Caco-2 (cell line): ENCODE measurements at regions not wholly inside any gene's neighbourhood (a gene's known extent, or its start where the extent isn't known, plus 50 kb on each side); places are given as distances from the start of the nearest gene placed in this dataset.

Experiments
- BruUV-seq: library from RNA; stranded (reverse); fragments of 400-500 nt; replicated peaks from 2 replicates; lab custom pipeline; 2021; lab: Mats Ljungman, UMichigan
- CTCF ChIA-PET: fragments of 300-600 bp; sonication (Branson Sonifier 250); formaldehyde crosslinking; loops from one replicate; lab custom pipeline; 2022; ENCODE audit warnings: antibody characterized with exemption; lab: Charles Lee
- POLR2A ChIA-PET: fragments of 300-600 bp; sonication (Branson Sonifier 250); formaldehyde crosslinking; loops from one replicate; lab custom pipeline; 2022; ENCODE audit warnings: antibody characterized with exemption; lab: Charles Lee
- DNase-seq, 2 experiments: peaks; one replicate each; pipeline versions ENCODE4 v3.0.0 to v3.0.0-alpha.2; 2020 to 2022
- H3K27me3 ChIP-seq: replicated peaks from 2 replicates; pipeline ENCODE4 v1.6.0; 2011; ENCODE audit warnings: low read length; ENCODE audit not compliant: control insufficient read depth, insufficient read depth
- H3K36me3 ChIP-seq: 2 replicates; pipeline ENCODE4 v1.5.1; 2011; ENCODE audit warnings: low read length; ENCODE audit not compliant: control insufficient read depth, insufficient read depth
- H3K4me1 ChIP-seq: fragments of 250-450 bp; sonication (Bioruptor Pico); 2 replicates; pipeline ENCODE4 v1.5.1; 2020; ENCODE audit warnings: mild to moderate bottlenecking
- H3K4me3 ChIP-seq: 2 replicates; pipeline ENCODE4 v1.5.1; 2011; ENCODE audit warnings: low read depth, mild to moderate bottlenecking, control low read depth, low read length
- H3K9me3 ChIP-seq: fragments of 250-450 bp; sonication (Bioruptor Pico); 2 replicates; pipeline ENCODE4 v1.5.1; 2020; ENCODE audit warnings: mild to moderate bottlenecking, moderate library complexity
- H3K27ac Mint-ChIP-seq: one replicate; pipeline ENCODE4 v1.8.0; 2022; ENCODE audit warnings: mixed read lengths; ENCODE audit not compliant: unreplicated experiment
- H3K27me3 Mint-ChIP-seq: one replicate; pipeline ENCODE4 v1.8.0; 2022; ENCODE audit warnings: mixed read lengths; ENCODE audit not compliant: insufficient read depth, unreplicated experiment
- H3K36me3 Mint-ChIP-seq: one replicate; pipeline ENCODE4 v1.8.0; 2022; ENCODE audit warnings: mild to moderate bottlenecking, mixed read lengths; ENCODE audit not compliant: insufficient read depth, unreplicated experiment
- H3K4me1 Mint-ChIP-seq: one replicate; pipeline ENCODE4 v1.8.0; 2022; ENCODE audit warnings: low read depth, mixed read lengths; ENCODE audit not compliant: unreplicated experiment
- H3K4me3 Mint-ChIP-seq: one replicate; pipeline ENCODE4 v1.8.0; 2022; ENCODE audit warnings: mild to moderate bottlenecking, moderate library complexity, mixed read lengths; ENCODE audit not compliant: unreplicated experiment
- H3K9me3 Mint-ChIP-seq: one replicate; pipeline ENCODE4 v1.8.0; 2022; ENCODE audit warnings: mixed read lengths; ENCODE audit not compliant: unreplicated experiment
- CTCF ChIP-seq, 2 experiments: fragments of 200-600 bp in 1 of 2; IDR thresholded peaks; 1 replicate in 1 of 2; 2 replicates in 1 of 2; pipeline versions ENCODE4 v1.5.1 to v1.8.0; 2011 to 2022; ENCODE audit warnings: antibody characterized with exemption in 1 of 2, control low read depth in 1 of 2, inconsistent platforms in 1 of 2, low read depth in 1 of 2, low read length in 1 of 2, mild to moderate bottlenecking in 1 of 2, moderate library complexity in 1 of 2; ENCODE audit not compliant: insufficient read depth in 1 of 2, severe bottlenecking in 1 of 2, unreplicated experiment in 1 of 2
- intact Hi-C: fragments of 100-400 bp; cut with micrococcal nuclease; formaldehyde crosslinking; loops from one replicate; pipeline ENCODE4 v1.10.0; 2022; ENCODE audit not compliant: unreplicated experiment

DNA sequence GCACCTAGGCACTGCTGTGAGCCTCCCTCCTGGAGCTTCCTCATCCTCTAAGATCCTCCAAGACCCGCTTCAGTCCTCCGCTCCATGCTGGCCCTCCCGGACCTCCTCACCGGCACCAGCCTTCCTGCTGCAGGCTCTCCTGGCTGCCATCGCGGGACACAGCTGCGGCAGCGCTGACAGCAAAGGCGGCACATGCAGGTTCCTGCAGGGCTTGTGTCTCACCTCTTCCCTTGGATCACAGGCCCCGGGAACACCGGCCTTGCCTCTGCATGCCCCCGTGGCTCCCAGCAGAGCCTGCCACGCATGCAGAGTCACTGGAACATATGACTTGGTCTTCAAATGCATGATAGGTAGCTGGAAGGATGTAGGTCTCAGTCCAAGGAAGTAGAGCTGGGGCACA, 67.2 kb downstream of the PTGR3 start:
- Mint-ChIP-seq H3K36me3 (no peaks in the 10 kb centered on the region), H3K27me3 (peaks cover 5% of the 10 kb centered on the region), H3K9me3 (no peaks in the 10 kb centered on the region), H3K27ac (no peak overlapping the region), H3K4me1 (no peaks in the 10 kb centered on the region), H3K4me3 (no peak overlapping the region)
- H3K4me3 ChIP-seq: no peak overlapping the region
- POLR2A ChIA-PET: no interaction called here
- H3K27me3 ChIP-seq: no peaks in the 10 kb centered on the region
- no peaks in the 10 kb centered on the region for H3K4me1 ChIP-seq
- no peaks in the 10 kb centered on the region for H3K9me3 ChIP-seq
- DNase-seq: no peak
- CTCF ChIA-PET: no interaction called here
- TF ChIP-seq CTCF (IDR thresholded peaks at IDR 0.05; ENCODE audit: insufficient read depth in 1 of 2, low read depth in 1 of 2, low read length in 1 of 2, severe bottlenecking in 1 of 2, unreplicated experiment in 1 of 2): no peak
- no TSS peak for BruUV-seq
- intact Hi-C loops: no loop called here
- no peaks in the 10 kb centered on the region for H3K36me3 ChIP-seq

DNA sequence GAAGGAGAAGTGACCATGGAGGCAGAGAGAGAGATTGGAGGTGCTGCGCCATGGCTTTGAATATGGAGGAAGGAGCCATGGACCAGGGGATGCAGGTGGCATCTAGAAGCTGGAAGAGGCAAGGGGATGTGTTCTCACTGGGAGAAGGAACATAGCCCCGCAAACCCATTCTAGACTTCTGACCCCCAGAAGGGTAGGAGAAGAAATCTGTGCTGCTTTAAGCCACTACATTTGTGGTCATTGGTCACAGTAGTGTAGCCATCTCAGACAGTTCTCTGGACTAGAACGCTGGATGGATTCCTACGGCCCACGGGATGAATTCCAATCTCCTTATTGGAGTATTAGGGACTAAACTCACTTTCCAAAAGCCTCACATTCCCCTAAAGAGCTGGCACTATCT, 67.8 kb downstream of the PTGR3 start:
- H3K36me3 ChIP-seq: no peaks in the 10 kb centered on the region
- ChIA-PET POLR2A (no interaction called here), CTCF (no interaction called here)
- BruUV-seq: no TSS peak
- TF ChIP-seq CTCF (IDR thresholded peaks at IDR 0.05; ENCODE audit: insufficient read depth in 1 of 2, low read depth in 1 of 2, low read length in 1 of 2, severe bottlenecking in 1 of 2, unreplicated experiment in 1 of 2): no peak
- H3K4me1 ChIP-seq: no peaks in the 10 kb centered on the region
- intact Hi-C loops: no loop called here
- no peak overlapping the region for H3K27ac Mint-ChIP-seq
- H3K27me3 ChIP-seq: no peaks in the 10 kb centered on the region
- H3K36me3 Mint-ChIP-seq: no peaks in the 10 kb centered on the region
- DNase-seq: no peak
- H3K4me3 ChIP-seq: no peak overlapping the region
- no peaks in the 10 kb centered on the region for H3K9me3 ChIP-seq
- no peaks in the 10 kb centered on the region for H3K4me1 Mint-ChIP-seq
- no peaks in the 10 kb centered on the region for H3K9me3 Mint-ChIP-seq
- H3K27me3 Mint-ChIP-seq: peaks cover 5% of the 10 kb centered on the region
- no peak overlapping the region for H3K4me3 Mint-ChIP-seq

DNA sequence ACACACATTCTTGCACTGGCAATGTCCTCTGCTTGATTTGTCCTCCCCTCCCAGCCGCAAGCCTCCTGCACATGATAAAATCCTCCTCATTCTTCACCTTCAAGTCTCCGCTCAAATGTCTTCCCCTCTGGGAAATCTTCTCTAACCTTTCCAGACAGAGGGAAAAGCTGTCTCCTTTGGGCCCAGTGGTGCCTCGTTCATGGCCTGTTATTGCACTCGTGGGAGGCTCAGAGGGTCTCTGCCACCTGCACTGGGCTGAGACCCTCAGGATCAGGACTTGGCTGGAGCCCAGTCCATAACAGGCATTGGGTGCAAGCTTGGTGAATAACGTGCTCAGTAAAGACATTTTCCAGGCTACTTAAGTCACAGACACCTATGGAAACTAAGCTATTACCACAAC, 68.6 kb downstream of the PTGR3 start:
- no peaks in the 10 kb centered on the region for H3K36me3 ChIP-seq
- peaks cover 5% of the 10 kb centered on the region for H3K27me3 Mint-ChIP-seq
- DNase-seq: no peak
- no peaks in the 10 kb centered on the region for H3K27me3 ChIP-seq
- H3K36me3 Mint-ChIP-seq: no peaks in the 10 kb centered on the region
- intact Hi-C loops: no loop called here
- H3K9me3 Mint-ChIP-seq: no peaks in the 10 kb centered on the region
- POLR2A ChIA-PET: no interaction called here
- H3K4me3 Mint-ChIP-seq: no peak overlapping the region
- no peaks in the 10 kb centered on the region for H3K4me1 Mint-ChIP-seq
- no peaks in the 10 kb centered on the region for H3K9me3 ChIP-seq
- H3K4me1 ChIP-seq: no peaks in the 10 kb centered on the region
- CTCF ChIA-PET: no interaction called here
- BruUV-seq: no TSS peak
- no peak overlapping the region for H3K4me3 ChIP-seq
- TF ChIP-seq CTCF (IDR thresholded peaks at IDR 0.05; ENCODE audit: insufficient read depth in 1 of 2, low read depth in 1 of 2, low read length in 1 of 2, severe bottlenecking in 1 of 2, unreplicated experiment in 1 of 2): no peak
- no peak overlapping the region for H3K27ac Mint-ChIP-seq
